ENCODE measurements at regions not wholly inside any gene's neighbourhood (a gene's known extent, or its start where the extent isn't known, plus 50 kb on each side); places are given as distances from the start of the nearest gene placed in this dataset.

GRCh38 chr1:157279802-157280140 lies 141.6 kb upstream of the ETV3 start:
- TF ChIP-seq CTCF (IDR thresholded peaks at IDR 0.05) = no peak
- DNase-seq (no peak), ATAC-seq (peak in 1 of 2 donors; percentile 14)
- Histone ChIP-seq H3K4me3 (no peak overlapping the region), H3K4me1 (no peaks in the 10 kb centered on the region), H3K9me3 (no peaks in the 10 kb centered on the region), H3K36me3 (no peaks in the 10 kb centered on the region), H3K27ac (no peak overlapping the region), H3K27me3 (ENCODE audit: low read depth) (peaks cover 8% of the 10 kb centered on the region)
- intact Hi-C loops (cut with DNase I) = no loop called here

GRCh38 chr1:157279138-157279801 lies 141.1 kb upstream of the ETV3 start:
- intact Hi-C loops (cut with DNase I) = no loop called here
- DNase-seq = no peak
- H3K36me3 ChIP-seq = no peaks in the 10 kb centered on the region
- peak; percentile 34 to 36 for ATAC-seq
- TF ChIP-seq CTCF (IDR thresholded peaks at IDR 0.05) = no peak
- H3K9me3 ChIP-seq = no peaks in the 10 kb centered on the region
- no peak overlapping the region for H3K4me3 ChIP-seq
- no peaks in the 10 kb centered on the region for H3K4me1 ChIP-seq
- peaks cover 8% of the 10 kb centered on the region for H3K27me3 ChIP-seq (ENCODE audit: low read depth)
- H3K27ac ChIP-seq = no peak overlapping the region

- intact Hi-C loops (cut with DNase I) = no loop called here
- no peaks in the 10 kb centered on the region for H3K36me3 ChIP-seq
- H3K4me1 ChIP-seq = no peaks in the 10 kb centered on the region
- no peak for TF ChIP-seq CTCF (IDR thresholded peaks at IDR 0.05)
- no peak overlapping the region for H3K27ac ChIP-seq
- H3K27me3 ChIP-seq (ENCODE audit: low read depth) = peaks cover 8% of the 10 kb centered on the region
- H3K4me3 ChIP-seq = no peak overlapping the region
- ATAC-seq = no peak
- H3K9me3 ChIP-seq = no peaks in the 10 kb centered on the region
- DNase-seq = no peak
Observed at GRCh38 chr1:157278383-157279137, 140.4 kb upstream of the ETV3 start.

- no peak for ATAC-seq
- no peak for TF ChIP-seq CTCF (IDR thresholded peaks at IDR 0.05)
- intact Hi-C loops (cut with DNase I) = no loop called here
Observed at GRCh38 chr1:157277913-157278312, 139.7 kb upstream of the ETV3 start.

GRCh38 chr1:157277281-157277680 lies 139.1 kb upstream of the ETV3 start:
- no peak for DNase-seq
- intact Hi-C loops (cut with DNase I) = no loop called here
- peaks cover 8% of the 10 kb centered on the region for H3K27me3 ChIP-seq (ENCODE audit: low read depth)
- H3K9me3 ChIP-seq = no peaks in the 10 kb centered on the region
- TF ChIP-seq CTCF (IDR thresholded peaks at IDR 0.05) = no peak
- H3K36me3 ChIP-seq = no peaks in the 10 kb centered on the region
- no peak for ATAC-seq
- no peak overlapping the region for H3K27ac ChIP-seq
- no peak overlapping the region for H3K4me3 ChIP-seq
- no peaks in the 10 kb centered on the region for H3K4me1 ChIP-seq

More at GRCh38 chr1:157277913-157278312, 139.7 kb upstream of the ETV3 start:
- Histone ChIP-seq H3K4me1 (no peaks in the 10 kb centered on the region), H3K4me3 (no peak overlapping the region), H3K27me3 (ENCODE audit: low read depth) (peaks cover 8% of the 10 kb centered on the region), H3K36me3 (no peaks in the 10 kb centered on the region), H3K9me3 (no peaks in the 10 kb centered on the region), H3K27ac (no peak overlapping the region)
- DNase-seq = no peak
